ENCODE measurements at regions not wholly inside any gene's neighbourhood (a gene's known extent, or its start where the extent isn't known, plus 50 kb on each side); places are given as distances from the start of the nearest gene placed in this dataset.

- Histone ChIP-seq H3K27ac (no peak overlapping the region), H3K4me3 (no peak overlapping the region)
- no peak for TF ChIP-seq CTCF (IDR thresholded peaks at IDR 0.05)
- DNase-seq (ENCODE audit: low spot score), result no peak
These were observed 127.0 kb downstream of the MCHR2 start for GRCh38 chr6:99867026-99867425.

- peak; percentile 64 for TF ChIP-seq CTCF (IDR thresholded peaks at IDR 0.05)
- peak overlapping the region; percentile 36 for H3K4me3 ChIP-seq
- no peak overlapping the region for H3K27ac ChIP-seq
- DNase-seq (ENCODE audit: low spot score), result no peak
These were observed 125.8 kb downstream of the MCHR2 start for GRCh38 chr6:99868074-99868702.

Measured in coronary artery (tissue), 2 donors.